ENCODE measurements at regions not wholly inside any gene's neighbourhood (a gene's known extent, or its start where the extent isn't known, plus 50 kb on each side); places are given as distances from the start of the nearest gene placed in this dataset.

- Histone ChIP-seq H3K4me3 (ENCODE audit: low read depth in 2 of 2, low read length in 2 of 2) (no peak overlapping the region), H3K27me3 (ENCODE audit: control insufficient read depth, insufficient read depth, low read length) (no peaks in the 10 kb centered on the region), H3K9me3 (ENCODE audit: control insufficient read depth, insufficient read depth, low read depth, low read length) (no peaks in the 10 kb centered on the region), H3K27ac (ENCODE audit: low read length) (no peak overlapping the region), H3K36me3 (ENCODE audit: control insufficient read depth, insufficient read depth, low read length) (no peaks in the 10 kb centered on the region), H3K4me1 (ENCODE audit: control insufficient read depth, insufficient read depth, low read length) (no peaks in the 10 kb centered on the region)
- BruUV-seq (replicated peaks) = no TSS peak
- ChIA-PET POLR2A (no interaction called here), CTCF (no interaction called here)
- intact Hi-C loops (cut with micrococcal nuclease; ENCODE audit: unreplicated experiment) = no loop called here
- DNase-seq (ENCODE audit: low read depth, low spot score) (no peak), ATAC-seq (no peak)
- TF ChIP-seq REST (IDR thresholded peaks at IDR 0.05; ENCODE audit: insufficient read depth in 1 of 2, low read depth in 2 of 2, low read length in 1 of 2) (no peak), POLR2AphosphoS5 (IDR thresholded peaks at IDR 0.05; ENCODE audit: low read depth, low read length) (no peak), CTCF (IDR thresholded peaks at IDR 0.05) (no peak), SIN3A (IDR thresholded peaks at IDR 0.05; ENCODE audit: borderline replicate concordance, insufficient read depth, low read depth, low read length) (no peak), TCF7L2 (IDR thresholded peaks at IDR 0.05; ENCODE audit: low read depth, low read length) (no peak)
- in situ Hi-C loops (cut with HindIII; ENCODE audit: low pct_unique_long_range_greater_than_20kb, low sequenced_read_pairs) = no loop called here
Observed at GRCh38 chr4:66328803-66329574, 658.7 kb upstream of the EPHA5 start.

GRCh38 chr4:66307641-66308438, 637.6 kb upstream of the EPHA5 start:
- Histone ChIP-seq H3K4me3 (ENCODE audit: low read depth in 2 of 2, low read length in 2 of 2) (no peak overlapping the region), H3K9me3 (ENCODE audit: control insufficient read depth, insufficient read depth, low read depth, low read length) (no peaks in the 10 kb centered on the region), H3K4me1 (ENCODE audit: control insufficient read depth, insufficient read depth, low read length) (no peaks in the 10 kb centered on the region), H3K27ac (ENCODE audit: low read length) (no peak overlapping the region), H3K36me3 (ENCODE audit: control insufficient read depth, insufficient read depth, low read length) (no peaks in the 10 kb centered on the region), H3K27me3 (ENCODE audit: control insufficient read depth, insufficient read depth, low read length) (no peaks in the 10 kb centered on the region)
- ATAC-seq (no peak), DNase-seq (ENCODE audit: low read depth, low spot score) (no peak)
- CTCF ChIA-PET = no interaction called here
- in situ Hi-C loops (cut with HindIII; ENCODE audit: low pct_unique_long_range_greater_than_20kb, low sequenced_read_pairs) = no loop called here
- intact Hi-C loops (cut with micrococcal nuclease; ENCODE audit: unreplicated experiment) = no loop called here
- BruUV-seq (replicated peaks) = no TSS peak
- TF ChIP-seq POLR2AphosphoS5 (IDR thresholded peaks at IDR 0.05; ENCODE audit: low read depth, low read length) = no peak
- no peak for TF ChIP-seq CTCF (IDR thresholded peaks at IDR 0.05)
- no peak for TF ChIP-seq REST (IDR thresholded peaks at IDR 0.05; ENCODE audit: insufficient read depth in 1 of 2, low read depth in 2 of 2, low read length in 1 of 2)
- no peak for TF ChIP-seq TCF7L2 (IDR thresholded peaks at IDR 0.05; ENCODE audit: low read depth, low read length)
- TF ChIP-seq SIN3A (IDR thresholded peaks at IDR 0.05; ENCODE audit: borderline replicate concordance, insufficient read depth, low read depth, low read length) = no peak
- POLR2A ChIA-PET = no interaction called here

Measured in Panc1 (cell line).